GM12875 (cell line): ENCODE measurements at regions not wholly inside any gene's neighbourhood (a gene's known extent, or its start where the extent isn't known, plus 50 kb on each side); places are given as distances from the start of the nearest gene placed in this dataset.
"Not testable (repeated sequence)": the region's sequence is repeated elsewhere in the genome, so short reads cannot be mapped to it uniquely, and the experiment has no call there.

Experiments
- H3K4me3 ChIP-seq: one replicate; pipeline ENCODE4 v1.5.1; 2011; ENCODE audit warnings: low read depth, low read length, control low read depth
- CTCF ChIP-seq: IDR thresholded peaks from 2 replicates; pipeline ENCODE4 v1.5.1; 2011; ENCODE audit warnings: low read depth, mild to moderate bottlenecking, control low read depth, inconsistent platforms, low read length, moderate library complexity, borderline replicate concordance; ENCODE audit not compliant: insufficient read depth

DNA sequence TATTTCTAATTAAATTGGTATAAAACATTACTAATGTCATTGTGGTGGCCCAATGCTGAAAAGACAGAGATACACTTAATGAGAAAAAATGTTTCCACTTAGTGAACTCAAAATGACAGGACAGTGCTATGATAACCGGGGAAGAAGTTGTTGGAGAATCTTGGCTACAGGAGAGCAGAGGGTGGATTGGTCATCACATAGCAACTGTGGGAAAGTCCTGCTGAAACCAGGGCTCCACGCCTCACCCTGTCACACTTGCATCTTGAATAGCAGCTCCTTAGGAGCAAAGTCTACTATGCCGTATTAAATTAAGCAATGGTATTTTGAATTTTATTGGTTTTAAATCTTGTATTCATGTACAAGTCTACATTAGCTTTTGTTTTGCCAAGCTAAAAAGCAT lies 225.5 kb downstream of the KLF6 start:
- no peak for TF ChIP-seq CTCF
- no peak overlapping the region for H3K4me3 ChIP-seq

GRCh38 chr10:3559011-3559410 lies 226.0 kb downstream of the KLF6 start:
- TF ChIP-seq CTCF, result no peak
- H3K4me3 ChIP-seq, result no peak overlapping the region

- H3K4me3 ChIP-seq, result not testable (repeated sequence)
These were observed 228.6 kb downstream of the KLF6 start for GRCh38 chr10:3556191-3557017.

DNA sequence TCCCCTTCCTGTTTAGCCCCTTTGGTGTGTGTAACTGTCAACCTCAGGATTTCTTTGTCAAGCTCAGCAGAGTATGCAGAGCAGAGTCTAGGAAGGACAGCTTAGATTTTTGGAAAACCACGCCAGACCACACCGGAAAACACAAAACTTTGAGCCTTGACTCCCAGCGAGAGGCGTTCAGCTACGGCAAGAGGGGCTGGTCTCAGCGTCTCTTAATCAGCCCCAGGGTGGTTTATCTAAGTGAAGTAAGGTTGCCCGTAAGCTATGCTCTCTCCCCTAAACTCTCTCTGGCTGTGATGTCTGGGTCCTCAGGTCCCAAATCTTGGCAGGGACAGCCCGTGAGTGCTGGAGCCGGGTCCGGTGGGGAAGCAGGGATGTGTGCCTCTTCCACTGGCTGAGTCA lies 230.9 kb downstream of the KLF6 start:
- no peak for TF ChIP-seq CTCF
- H3K4me3 ChIP-seq, result no peak overlapping the region

DNA sequence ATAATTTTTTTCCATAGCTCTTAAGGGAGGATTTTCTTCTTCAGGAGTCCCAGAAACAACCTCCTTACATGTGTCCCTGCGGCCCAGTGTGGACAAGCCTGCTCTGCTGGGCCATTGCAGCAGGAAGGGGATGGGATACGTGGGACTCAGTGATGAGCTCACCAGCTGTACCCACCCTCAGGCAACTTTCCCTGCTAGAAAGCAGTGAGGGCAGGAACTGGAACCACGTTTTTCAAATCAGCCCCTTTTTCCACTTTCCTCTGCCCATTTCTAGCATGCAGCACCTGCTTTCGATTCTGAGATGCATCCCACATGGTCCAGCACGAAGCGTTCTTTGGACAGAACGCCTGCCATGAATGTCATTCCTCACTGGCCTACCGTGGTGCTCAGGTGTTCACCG lies 232.7 kb downstream of the KLF6 start:
- TF ChIP-seq CTCF, result no peak
- no peak overlapping the region for H3K4me3 ChIP-seq

- no peak for TF ChIP-seq CTCF
- no peak overlapping the region for H3K4me3 ChIP-seq
These were observed 233.2 kb downstream of the KLF6 start for GRCh38 chr10:3551761-3552160.

DNA sequence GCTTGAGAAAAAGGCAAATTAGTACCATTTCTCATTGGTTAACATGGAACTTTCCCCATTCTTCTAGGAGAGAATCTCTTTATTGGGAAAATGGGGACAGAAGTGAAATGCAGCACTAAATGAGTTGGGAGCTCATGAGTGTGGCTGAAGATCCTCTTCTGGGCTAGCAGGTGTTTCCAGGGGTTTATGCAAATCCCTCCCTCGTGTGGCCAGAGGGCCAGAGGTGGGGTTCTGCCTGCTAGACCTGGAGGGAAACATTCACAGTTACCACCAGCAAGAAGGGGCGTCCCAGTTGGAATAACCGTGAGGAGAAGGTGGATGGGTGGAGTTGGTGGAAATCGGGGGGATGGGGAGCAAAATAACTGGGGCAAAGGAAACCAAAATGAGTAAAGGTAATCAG lies 235.9 kb downstream of the KLF6 start:
- TF ChIP-seq CTCF, result no peak
- H3K4me3 ChIP-seq, result no peak overlapping the region
